Suprapubic skin (tissue), 4 donors: ENCODE measurements at regions not wholly inside any gene's neighbourhood (a gene's known extent, or its start where the extent isn't known, plus 50 kb on each side); places are given as distances from the start of the nearest gene placed in this dataset.

Experiments
- POLR2A ChIP-seq, 2 donors: fragments of 450-650 bp; IDR thresholded peaks; one replicate each; pipeline ENCODE4 v1.6.1; 2017; ENCODE audit warnings: antibody characterized with exemption in 2 of 2, mild to moderate bottlenecking in 2 of 2, moderate library complexity in 2 of 2
- POLR2AphosphoS5 ChIP-seq, 3 donors: sonication (generic); formaldehyde crosslinking; IDR thresholded peaks; one replicate each; pipeline ENCODE4 v1.6.1; 2017; ENCODE audit warnings: antibody characterized with exemption in 3 of 3
- TF ChIP-seq, protein P1 (sequence below), 2 donors: fragments of 200-600 bp in 1 of 2; fragments of 450-650 bp in 1 of 2; sonication (generic) in 1 of 2; IDR thresholded peaks; one replicate each; pipeline ENCODE4 v1.5.1; 2016 to 2019; ENCODE audit warnings: antibody characterized with exemption in 2 of 2, mild to moderate bottlenecking in 1 of 2, moderate library complexity in 1 of 2

DNA sequence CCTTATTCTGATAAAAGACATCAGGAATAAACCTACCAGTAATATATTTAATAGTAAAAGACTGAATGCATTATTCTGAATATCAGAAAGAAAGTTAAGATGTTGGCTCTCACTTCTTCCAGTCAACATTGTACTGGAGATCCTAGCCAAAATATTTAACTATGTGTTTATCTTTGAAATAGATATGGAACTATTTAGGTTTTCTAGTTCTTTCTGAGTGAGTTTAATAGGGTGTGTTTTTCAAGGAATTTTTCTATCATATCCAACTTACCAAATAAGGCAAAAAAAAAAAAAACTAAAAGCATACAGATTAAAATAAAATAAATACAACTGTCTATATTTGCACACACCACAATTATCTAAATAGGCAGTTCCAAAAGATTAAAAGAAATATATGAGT lies 478.9 kb upstream of the LMO3 start:
- no peak for TF ChIP-seq POLR2AphosphoS5 (IDR thresholded peaks at IDR 0.05)
- TF ChIP-seq POLR2A (IDR thresholded peaks at IDR 0.05): no peak
- TF ChIP-seq, protein P1, sequence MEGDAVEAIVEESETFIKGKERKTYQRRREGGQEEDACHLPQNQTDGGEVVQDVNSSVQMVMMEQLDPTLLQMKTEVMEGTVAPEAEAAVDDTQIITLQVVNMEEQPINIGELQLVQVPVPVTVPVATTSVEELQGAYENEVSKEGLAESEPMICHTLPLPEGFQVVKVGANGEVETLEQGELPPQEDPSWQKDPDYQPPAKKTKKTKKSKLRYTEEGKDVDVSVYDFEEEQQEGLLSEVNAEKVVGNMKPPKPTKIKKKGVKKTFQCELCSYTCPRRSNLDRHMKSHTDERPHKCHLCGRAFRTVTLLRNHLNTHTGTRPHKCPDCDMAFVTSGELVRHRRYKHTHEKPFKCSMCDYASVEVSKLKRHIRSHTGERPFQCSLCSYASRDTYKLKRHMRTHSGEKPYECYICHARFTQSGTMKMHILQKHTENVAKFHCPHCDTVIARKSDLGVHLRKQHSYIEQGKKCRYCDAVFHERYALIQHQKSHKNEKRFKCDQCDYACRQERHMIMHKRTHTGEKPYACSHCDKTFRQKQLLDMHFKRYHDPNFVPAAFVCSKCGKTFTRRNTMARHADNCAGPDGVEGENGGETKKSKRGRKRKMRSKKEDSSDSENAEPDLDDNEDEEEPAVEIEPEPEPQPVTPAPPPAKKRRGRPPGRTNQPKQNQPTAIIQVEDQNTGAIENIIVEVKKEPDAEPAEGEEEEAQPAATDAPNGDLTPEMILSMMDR (IDR thresholded peaks at IDR 0.05): no peak
